BJ (cell line): ENCODE measurements at regions not wholly inside any gene's neighbourhood (a gene's known extent, or its start where the extent isn't known, plus 50 kb on each side); places are given as distances from the start of the nearest gene placed in this dataset.

Experiments
- CTCF ChIA-PET: fragments of 350-600 bp; formaldehyde crosslinking; extraction: SDS; loops from one replicate; lab custom pipeline; 2021; ENCODE audit warnings: antibody characterized with exemption, inconsistent platforms; lab: Yijun Ruan, JAX
- POLR2A ChIA-PET: fragments of 300-600 bp; sonication (Branson Sonifier 250); formaldehyde crosslinking; extraction: SDS; loops from one replicate; lab custom pipeline; 2021; ENCODE audit warnings: antibody characterized with exemption; lab: Charles Lee
- DNase-seq: peaks from one replicate; pipeline ENCODE4 v3.0.0-alpha.2; 2011; ENCODE audit warnings: low read depth
- H3K27me3 ChIP-seq: 2 replicates; pipeline ENCODE4 v1.6.0; 2011; ENCODE audit warnings: low read length; ENCODE audit not compliant: control insufficient read depth, insufficient read depth
- H3K36me3 ChIP-seq: 2 replicates; pipeline ENCODE4 v1.5.1; 2011; ENCODE audit warnings: low read length; ENCODE audit not compliant: control insufficient read depth, insufficient read depth
- H3K4me3 ChIP-seq: 2 replicates; pipeline ENCODE4 v1.5.1; 2011; ENCODE audit warnings: low read depth, mild to moderate bottlenecking, control low read depth, low read length
- CTCF ChIP-seq: IDR thresholded peaks from 2 replicates; pipeline ENCODE4 v1.5.1; 2011; ENCODE audit warnings: low read depth, mild to moderate bottlenecking, control low read depth, inconsistent platforms, low read length, moderate library complexity; ENCODE audit not compliant: insufficient read depth

GRCh38 chr7:156236181-156236889, 404.2 kb upstream of the RNF32 start:
- no peak overlapping the region for H3K4me3 ChIP-seq
- CTCF ChIA-PET, result no interaction called here
- TF ChIP-seq CTCF, result no peak
- no peak for DNase-seq
- no peaks in the 10 kb centered on the region for H3K36me3 ChIP-seq
- POLR2A ChIA-PET, result no interaction called here
- H3K27me3 ChIP-seq, result no peaks in the 10 kb centered on the region

- Histone ChIP-seq H3K27me3 (no peaks in the 10 kb centered on the region), H3K4me3 (no peak overlapping the region), H3K36me3 (no peaks in the 10 kb centered on the region)
- ChIA-PET CTCF (no interaction called here), POLR2A (no interaction called here)
- no peak for DNase-seq
- no peak for TF ChIP-seq CTCF
These were observed 405.7 kb upstream of the RNF32 start for GRCh38 chr7:156234666-156235494.

- Histone ChIP-seq H3K27me3 (no peaks in the 10 kb centered on the region), H3K4me3 (no peak overlapping the region), H3K36me3 (no peaks in the 10 kb centered on the region)
- ChIA-PET CTCF (no interaction called here), POLR2A (no interaction called here)
- no peak for DNase-seq
- no peak for TF ChIP-seq CTCF
These were observed 406.4 kb upstream of the RNF32 start for GRCh38 chr7:156234192-156234591.

- POLR2A ChIA-PET, result no interaction called here
- TF ChIP-seq CTCF, result no peak
- H3K27me3 ChIP-seq, result no peaks in the 10 kb centered on the region
- H3K4me3 ChIP-seq, result no peak overlapping the region
- CTCF ChIA-PET, result no interaction called here
- no peaks in the 10 kb centered on the region for H3K36me3 ChIP-seq
- DNase-seq, result no peak
These were observed 407.5 kb upstream of the RNF32 start for GRCh38 chr7:156232931-156233705.

- H3K27me3 ChIP-seq, result no peaks in the 10 kb centered on the region
- H3K4me3 ChIP-seq, result no peak overlapping the region
- no peak for DNase-seq
- CTCF ChIA-PET, result no interaction called here
- H3K36me3 ChIP-seq, result no peaks in the 10 kb centered on the region
- POLR2A ChIA-PET, result no interaction called here
- TF ChIP-seq CTCF, result no peak
These were observed 410.0 kb upstream of the RNF32 start for GRCh38 chr7:156230576-156230975.
